Neural progenitor cell (in vitro differentiated cells): ENCODE measurements at regions not wholly inside any gene's neighbourhood (a gene's known extent, or its start where the extent isn't known, plus 50 kb on each side); places are given as distances from the start of the nearest gene placed in this dataset.

Source experiments
- DNase-seq: peaks from one replicate; pipeline ENCODE4 v3.0.0-alpha.2; 2016; ENCODE audit warnings: low spot score
- H2AFZ ChIP-seq: fragments of 200-600 bp; sonication (generic); replicated peaks from 2 replicates; pipeline ENCODE4 v1.6.1; 2016; ENCODE audit warnings: antibody characterized with exemption
- H3F3A ChIP-seq: fragments of 200-600 bp; sonication (generic); 2 replicates; pipeline ENCODE4 v1.6.1; 2016; ENCODE audit warnings: antibody characterized with exemption, low read depth
- H3K27ac ChIP-seq: fragments of 200-600 bp; sonication (generic); 2 replicates; pipeline ENCODE4 v1.5.1; 2016; ENCODE audit warnings: mild to moderate bottlenecking
- H3K27me3 ChIP-seq: fragments of 200-600 bp; sonication (generic); 2 replicates; pipeline ENCODE4 v1.6.1; 2016; ENCODE audit warnings: mild to moderate bottlenecking, moderate library complexity
- H3K36me3 ChIP-seq: fragments of 200-600 bp; sonication (generic); 2 replicates; pipeline ENCODE4 v1.5.1; 2016
- H3K4me1 ChIP-seq: fragments of 200-600 bp; sonication (generic); 2 replicates; pipeline ENCODE4 v1.6.1; 2016; ENCODE audit warnings: mixed run types
- H3K4me2 ChIP-seq: fragments of 200-600 bp; sonication (generic); 2 replicates; pipeline ENCODE4 v1.6.1; 2016
- H3K4me3 ChIP-seq: fragments of 200-600 bp; sonication (generic); 2 replicates; pipeline ENCODE4 v1.5.1; 2016
- H3K79me2 ChIP-seq: fragments of 200-600 bp; sonication (generic); 2 replicates; pipeline ENCODE4 v1.6.1; 2016; ENCODE audit warnings: low read depth
- H3K9ac ChIP-seq: fragments of 200-600 bp; sonication (generic); 2 replicates; pipeline ENCODE4 v1.6.1; 2016
- H3K9me3 ChIP-seq: fragments of 200-600 bp; sonication (generic); 2 replicates; pipeline ENCODE4 v1.5.1; 2016; ENCODE audit warnings: low read depth
- H4K20me1 ChIP-seq: fragments of 200-600 bp; sonication (generic); 2 replicates; pipeline ENCODE4 v1.6.1; 2016; ENCODE audit warnings: low read depth
- H3K27ac Mint-ChIP-seq: 3 replicates; pipeline ENCODE4 v1.8.0; 2021; ENCODE audit warnings: mixed read lengths
- H3K27me3 Mint-ChIP-seq: 2 replicates; pipeline ENCODE4 v1.8.0; 2022; ENCODE audit warnings: low read depth, mild to moderate bottlenecking, inconsistent platforms, moderate library complexity, mixed read lengths; ENCODE audit not compliant: insufficient read depth
- H3K36me3 Mint-ChIP-seq: 3 replicates; pipeline ENCODE4 v1.8.0; 2021; ENCODE audit warnings: mixed read lengths
- H3K4me1 Mint-ChIP-seq: 3 replicates; pipeline ENCODE4 v1.8.0; 2021; ENCODE audit warnings: mixed read lengths
- H3K4me3 Mint-ChIP-seq: 3 replicates; pipeline ENCODE4 v1.8.0; 2021; ENCODE audit warnings: mild to moderate bottlenecking, moderate library complexity, mixed read lengths
- H3K9me3 Mint-ChIP-seq: 3 replicates; pipeline ENCODE4 v1.8.0; 2020; ENCODE audit warnings: mixed read lengths
- CTCF ChIP-seq: fragments of 200-600 bp; sonication (generic); IDR thresholded peaks from 2 replicates; pipeline ENCODE4 v1.5.1; 2017; ENCODE audit warnings: antibody characterized with exemption, mild to moderate bottlenecking
- EZH2 ChIP-seq: fragments of 200-600 bp; sonication (generic); IDR thresholded peaks from 2 replicates; pipeline ENCODE4 v1.6.1; 2017; ENCODE audit warnings: antibody characterized with exemption, mild to moderate bottlenecking, moderate library complexity
- EZH2phosphoT487 ChIP-seq: fragments of 200-600 bp; sonication (generic); IDR thresholded peaks from 2 replicates; pipeline ENCODE4 v1.6.1; 2017; ENCODE audit warnings: antibody characterized with exemption

GRCh38 chr13:56314765-56315164, 826.0 kb upstream of the PRR20A start:
- H3K9me3 Mint-ChIP-seq = no peaks in the 10 kb centered on the region
- no peaks in the 10 kb centered on the region for H3K4me1 ChIP-seq
- TF ChIP-seq EZH2phosphoT487 (no peak), CTCF (no peak), EZH2 (no peak)
- H3K9ac ChIP-seq = no peak overlapping the region
- no peak overlapping the region for H3K27ac Mint-ChIP-seq
- no peaks in the 10 kb centered on the region for H3F3A ChIP-seq
- no peak overlapping the region for H3K4me3 ChIP-seq
- H3K27me3 ChIP-seq = no peaks in the 10 kb centered on the region
- H3K27me3 Mint-ChIP-seq = no peaks in the 10 kb centered on the region
- H3K4me2 ChIP-seq = no peak overlapping the region
- no peak for DNase-seq
- H3K79me2 ChIP-seq = no peaks in the 10 kb centered on the region
- H3K4me1 Mint-ChIP-seq = peaks cover 2% of the 10 kb centered on the region
- H3K36me3 Mint-ChIP-seq = no peaks in the 10 kb centered on the region
- no peaks in the 10 kb centered on the region for H3K36me3 ChIP-seq
- no peak overlapping the region for H2AFZ ChIP-seq
- no peak overlapping the region for H3K27ac ChIP-seq
- no peak overlapping the region for H3K4me3 Mint-ChIP-seq
- no peaks in the 10 kb centered on the region for H3K9me3 ChIP-seq
- H4K20me1 ChIP-seq = no peaks in the 10 kb centered on the region

GRCh38 chr13:56317841-56318240, 822.9 kb upstream of the PRR20A start:
- Histone ChIP-seq H4K20me1 (no peaks in the 10 kb centered on the region), H3K4me3 (no peak overlapping the region), H3K9ac (no peak overlapping the region), H3K9me3 (no peaks in the 10 kb centered on the region), H3K4me2 (no peak overlapping the region), H3K36me3 (no peaks in the 10 kb centered on the region), H3K4me1 (no peaks in the 10 kb centered on the region), H3F3A (no peaks in the 10 kb centered on the region), H2AFZ (peak overlapping the region; percentile 61), H3K27ac (no peak overlapping the region), H3K79me2 (no peaks in the 10 kb centered on the region), H3K27me3 (no peaks in the 10 kb centered on the region)
- Mint-ChIP-seq H3K4me1 (peaks cover 2% of the 10 kb centered on the region), H3K27me3 (no peaks in the 10 kb centered on the region), H3K27ac (no peak overlapping the region), H3K9me3 (no peaks in the 10 kb centered on the region), H3K4me3 (no peak overlapping the region), H3K36me3 (no peaks in the 10 kb centered on the region)
- TF ChIP-seq EZH2 (no peak), CTCF (no peak), EZH2phosphoT487 (no peak)
- DNase-seq = no peak

GRCh38 chr13:56332671-56333070, 808.0 kb upstream of the PRR20A start:
- Histone ChIP-seq H3K4me2 (no peak overlapping the region), H3F3A (no peaks in the 10 kb centered on the region), H3K36me3 (no peaks in the 10 kb centered on the region), H3K4me3 (no peak overlapping the region), H3K79me2 (no peaks in the 10 kb centered on the region), H4K20me1 (no peaks in the 10 kb centered on the region), H3K9me3 (no peaks in the 10 kb centered on the region), H3K4me1 (no peaks in the 10 kb centered on the region), H2AFZ (no peak overlapping the region), H3K27ac (no peak overlapping the region), H3K9ac (no peak overlapping the region), H3K27me3 (no peaks in the 10 kb centered on the region)
- H3K36me3 Mint-ChIP-seq = no peaks in the 10 kb centered on the region
- no peak for TF ChIP-seq CTCF
- no peak for TF ChIP-seq EZH2phosphoT487
- no peak for TF ChIP-seq EZH2
- no peak overlapping the region for H3K4me3 Mint-ChIP-seq
- no peaks in the 10 kb centered on the region for H3K27me3 Mint-ChIP-seq
- H3K9me3 Mint-ChIP-seq = no peaks in the 10 kb centered on the region
- DNase-seq = no peak
- H3K27ac Mint-ChIP-seq = no peak overlapping the region
- no peaks in the 10 kb centered on the region for H3K4me1 Mint-ChIP-seq

- Histone ChIP-seq H3K27me3 (no peaks in the 10 kb centered on the region), H3K4me1 (no peaks in the 10 kb centered on the region), H3F3A (no peaks in the 10 kb centered on the region), H3K9ac (no peak overlapping the region), H3K9me3 (no peaks in the 10 kb centered on the region), H3K4me3 (no peak overlapping the region), H2AFZ (no peak overlapping the region), H3K4me2 (no peak overlapping the region), H3K27ac (no peak overlapping the region), H4K20me1 (no peaks in the 10 kb centered on the region), H3K79me2 (no peaks in the 10 kb centered on the region), H3K36me3 (no peaks in the 10 kb centered on the region)
- DNase-seq = no peak
- peaks cover 3% of the 10 kb centered on the region for H3K4me1 Mint-ChIP-seq
- no peaks in the 10 kb centered on the region for H3K9me3 Mint-ChIP-seq
- no peak for TF ChIP-seq EZH2phosphoT487
- TF ChIP-seq EZH2 = no peak
- no peak for TF ChIP-seq CTCF
- no peaks in the 10 kb centered on the region for H3K36me3 Mint-ChIP-seq
- H3K27ac Mint-ChIP-seq = no peak overlapping the region
- H3K27me3 Mint-ChIP-seq = no peaks in the 10 kb centered on the region
- no peak overlapping the region for H3K4me3 Mint-ChIP-seq
Measured at GRCh38 chr13:56335775-56336174, 804.9 kb upstream of the PRR20A start.
